ENCODE measurements at regions not wholly inside any gene's neighbourhood (a gene's known extent, or its start where the extent isn't known, plus 50 kb on each side); places are given as distances from the start of the nearest gene placed in this dataset.

DNA sequence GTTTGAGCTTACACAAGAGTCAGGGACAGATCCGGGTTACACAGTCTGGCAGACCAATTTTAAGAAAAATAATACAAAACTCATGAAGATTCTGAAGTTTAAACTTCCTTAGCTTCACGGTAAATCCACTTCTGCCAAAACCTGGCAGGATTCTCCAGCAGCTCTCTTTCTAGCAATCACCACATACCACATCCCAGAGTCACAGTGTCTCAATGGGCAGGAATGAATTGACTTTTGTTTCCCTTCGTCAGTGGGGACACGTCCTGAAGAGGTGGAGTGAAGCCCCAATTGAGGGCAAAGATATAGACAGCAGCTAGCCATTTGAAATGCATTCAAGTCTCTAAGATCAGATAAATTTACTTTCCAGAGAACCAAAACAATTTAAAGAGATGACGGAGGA is 117.1 kb upstream of the ARHGAP5 start:
- no peak for DNase-seq (ENCODE audit: low spot score)
- intact Hi-C loops (cut with DNase I) = no loop called here

DNA sequence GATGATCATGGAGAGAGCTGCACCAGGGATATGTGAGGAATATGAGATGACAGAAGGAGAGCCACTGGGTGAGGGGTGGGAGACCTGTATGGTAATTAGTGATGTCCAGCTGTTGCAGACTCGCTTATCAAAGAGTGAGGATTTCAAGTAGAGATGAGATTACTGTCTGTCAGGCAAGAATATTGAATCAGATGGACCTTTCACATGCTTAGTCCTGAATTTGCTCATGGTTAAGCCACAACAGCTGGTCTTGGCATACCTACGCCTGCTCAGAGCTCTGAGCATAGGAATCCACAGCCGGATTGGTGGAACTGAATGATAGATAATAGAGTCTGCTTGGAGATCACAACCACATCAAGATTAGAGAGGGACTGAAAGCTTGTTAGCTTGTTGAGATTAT is 115.2 kb upstream of the ARHGAP5 start:
- no peak for DNase-seq (ENCODE audit: low spot score)
- intact Hi-C loops (cut with DNase I) = no loop called here

DNA sequence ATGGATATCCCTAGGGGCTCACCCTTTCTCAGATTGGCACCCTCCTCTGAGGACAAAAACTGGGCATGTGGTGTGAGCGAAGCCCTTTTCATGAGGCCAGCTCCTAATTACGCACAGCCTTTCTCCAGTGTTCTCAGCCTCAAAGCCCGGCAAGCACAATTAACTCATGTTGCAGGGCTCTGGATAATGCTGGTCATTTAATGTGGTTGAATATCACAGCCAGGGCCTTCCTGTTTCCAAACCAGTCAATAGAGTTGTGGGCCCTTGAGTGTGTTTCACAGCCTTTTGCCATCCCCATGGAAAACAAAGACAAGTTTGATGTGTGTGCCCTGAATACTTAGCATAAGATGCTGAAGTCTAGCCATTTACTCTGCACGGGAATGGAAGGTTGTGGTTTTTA is 114.2 kb upstream of the ARHGAP5 start:
- DNase-seq (ENCODE audit: low spot score) = no peak
- intact Hi-C loops (cut with DNase I) = no loop called here

DNA sequence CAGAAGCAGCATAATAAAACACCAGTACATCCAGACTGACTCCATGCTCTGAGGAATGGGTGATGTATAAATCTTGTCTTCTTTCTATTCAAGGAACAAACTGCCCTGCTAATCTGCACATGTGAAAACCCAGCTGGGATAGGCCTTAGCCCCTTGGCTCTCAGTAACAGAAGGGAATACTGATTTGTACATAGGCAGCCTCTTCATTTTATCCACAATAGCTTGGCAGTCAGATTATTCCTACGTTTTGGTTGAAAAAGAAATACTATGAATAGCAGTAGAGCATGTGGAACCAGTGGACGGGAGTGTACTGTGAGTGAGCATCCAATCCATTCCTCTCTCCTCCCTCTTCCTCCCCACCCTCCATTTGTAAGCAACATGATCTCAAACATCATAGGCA is 113.5 kb upstream of the ARHGAP5 start:
- intact Hi-C loops (cut with DNase I) = no loop called here
- DNase-seq (ENCODE audit: low spot score) = no peak

DNA sequence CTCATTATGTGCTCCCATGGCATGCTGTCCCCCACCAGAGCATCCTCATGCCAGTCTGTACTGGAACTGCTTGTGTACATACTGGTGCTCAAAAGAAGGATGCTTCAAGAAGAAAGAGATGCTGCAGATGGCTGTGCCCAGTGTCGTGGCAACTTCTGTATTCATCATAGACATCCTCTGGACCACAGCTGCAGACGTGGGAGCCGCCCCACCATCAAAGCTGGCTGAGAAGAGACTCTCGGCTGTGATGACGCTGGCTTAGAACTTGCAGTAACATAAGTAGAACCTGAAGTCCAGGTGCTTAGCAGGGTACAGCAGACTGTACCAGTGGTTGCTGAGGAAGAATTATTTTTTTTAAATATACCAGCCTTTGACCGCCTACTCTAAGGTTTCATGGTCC is 112.6 kb upstream of the ARHGAP5 start:
- no peak for DNase-seq (ENCODE audit: low spot score)
- intact Hi-C loops (cut with DNase I) = no loop called here

DNA sequence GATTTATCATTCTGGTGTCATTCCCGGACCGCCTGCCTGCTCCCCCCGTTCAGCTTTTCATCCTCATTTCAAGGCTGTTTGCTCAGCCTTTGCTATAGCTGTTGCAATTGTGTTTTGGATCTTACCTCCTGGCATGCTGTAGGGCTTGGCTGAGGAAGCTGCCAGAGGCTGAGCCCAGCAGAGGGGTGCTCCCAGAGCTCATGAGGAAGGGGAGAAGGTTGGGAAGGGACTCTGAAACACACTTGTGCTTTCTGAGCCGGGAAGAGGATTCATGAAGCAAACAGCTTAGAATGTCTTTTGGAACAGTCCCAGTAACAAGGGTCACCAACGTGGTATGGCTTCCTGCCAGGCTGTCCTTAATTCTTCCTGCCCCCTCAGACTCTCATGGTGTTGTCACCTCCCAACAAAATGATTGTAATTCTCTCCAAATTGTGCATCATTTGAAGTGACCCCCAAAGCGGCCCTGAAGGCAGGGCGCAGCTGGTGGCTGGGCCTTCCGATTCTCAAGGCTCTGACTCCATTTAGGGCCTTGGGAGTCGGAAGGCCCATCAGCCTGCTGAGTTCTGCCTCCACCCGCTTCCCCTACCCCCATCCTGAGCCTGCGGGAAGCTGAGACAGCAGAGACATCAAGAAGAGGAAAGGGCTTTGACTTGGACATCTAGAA is 111.9 kb upstream of the ARHGAP5 start:
- DNase-seq (ENCODE audit: low spot score) = no peak

DNA sequence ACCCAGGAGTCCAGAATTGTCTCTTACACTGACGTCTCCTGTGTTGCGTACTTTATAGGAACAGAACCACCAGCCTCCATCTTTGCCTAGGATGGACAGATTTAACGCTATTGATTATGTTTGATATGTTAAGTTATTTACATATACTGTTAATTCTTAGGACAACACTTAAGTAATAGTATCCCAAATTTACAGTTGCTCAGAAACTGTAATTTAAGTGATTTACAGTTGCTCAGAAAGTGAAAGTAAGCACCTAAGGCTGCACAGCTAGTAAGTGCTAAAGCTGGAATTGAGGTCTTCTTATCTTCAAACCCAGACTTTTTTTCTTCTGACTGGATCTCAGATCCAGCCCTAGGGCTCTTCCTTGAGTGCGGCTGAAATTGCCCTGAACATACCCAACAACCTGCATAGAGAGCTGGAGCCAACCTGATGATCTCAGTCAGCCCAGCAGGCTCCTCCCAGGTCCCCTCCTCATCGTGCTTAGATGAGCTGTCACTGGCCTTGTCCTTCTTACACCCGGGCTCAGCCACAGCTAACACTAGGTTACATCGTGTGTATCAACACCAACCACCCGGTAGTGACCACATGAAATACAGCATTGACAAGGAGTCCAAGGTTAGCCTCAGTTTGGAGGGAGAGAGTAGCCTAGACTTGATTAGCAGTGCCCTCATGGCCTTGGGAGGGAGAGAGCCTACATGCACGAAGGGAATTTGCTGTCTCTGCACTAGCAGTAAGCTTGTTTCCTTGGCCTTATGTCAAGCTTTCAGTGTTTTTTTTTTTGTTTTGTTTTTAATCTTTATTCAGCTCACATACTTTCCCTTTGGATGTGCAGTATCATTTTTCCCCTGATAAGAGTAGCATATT is 111.1 kb upstream of the ARHGAP5 start:
- DNase-seq (ENCODE audit: low spot score) = no peak
- intact Hi-C loops (cut with DNase I) = no loop called here

More for the DNA sequence above, 111.9 kb upstream of the ARHGAP5 start:
- intact Hi-C loops (cut with DNase I) = no loop called here

DNA sequence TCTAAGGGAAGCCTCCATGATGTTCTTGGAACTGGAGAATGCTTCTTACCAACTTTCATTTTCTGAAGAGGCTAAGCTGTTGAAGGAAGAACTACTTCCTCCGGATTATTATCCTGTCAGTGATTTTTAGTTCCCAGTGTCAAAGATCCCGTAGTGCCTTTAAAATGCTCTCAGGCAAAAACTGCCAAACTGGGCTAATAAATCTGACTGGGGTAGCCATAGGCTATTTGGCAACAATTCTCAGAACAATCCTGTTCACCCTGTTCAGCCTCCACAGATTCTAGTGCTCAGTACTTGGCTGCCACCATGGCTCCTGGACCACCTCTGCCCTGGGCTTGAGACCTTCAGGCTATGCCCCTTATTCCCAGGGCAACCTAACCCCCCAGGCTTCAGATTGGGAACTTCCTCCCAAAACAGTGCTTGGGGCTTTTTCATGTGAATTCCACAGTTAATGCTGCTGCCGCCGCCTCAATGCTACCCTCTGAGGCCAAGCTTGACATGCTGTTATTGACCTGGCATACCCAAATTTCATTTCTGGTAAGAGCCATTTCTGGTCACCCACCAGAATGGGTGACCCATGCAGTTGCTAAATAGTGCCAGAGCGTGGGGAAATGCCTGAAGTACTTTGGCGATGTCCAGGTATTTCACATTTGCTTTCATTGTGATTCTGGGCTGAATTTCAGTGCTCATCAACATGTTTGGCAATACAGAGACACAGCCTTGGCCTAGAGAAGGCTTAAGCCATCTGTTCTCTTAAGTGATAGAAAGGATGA is 110.0 kb upstream of the ARHGAP5 start:
- DNase-seq (ENCODE audit: low spot score) = no peak
- intact Hi-C loops (cut with DNase I) = no loop called here

DNA sequence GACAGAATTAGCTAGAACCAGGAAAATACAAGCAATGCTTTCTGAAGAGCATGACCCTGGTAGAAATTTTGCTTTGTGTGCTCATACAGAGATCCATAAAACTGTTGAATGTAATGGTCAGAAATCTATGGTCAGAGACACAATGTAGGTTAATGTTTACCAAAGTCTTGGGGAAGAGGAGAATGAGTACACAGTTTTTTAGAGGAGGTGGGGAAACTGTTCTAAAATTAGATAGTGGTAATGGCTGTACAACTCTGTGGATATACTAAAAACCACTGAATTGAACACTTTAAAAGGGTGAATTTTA is 109.5 kb upstream of the ARHGAP5 start:
- DNase-seq (ENCODE audit: low spot score) = no peak
- intact Hi-C loops (cut with DNase I) = no loop called here

DNA sequence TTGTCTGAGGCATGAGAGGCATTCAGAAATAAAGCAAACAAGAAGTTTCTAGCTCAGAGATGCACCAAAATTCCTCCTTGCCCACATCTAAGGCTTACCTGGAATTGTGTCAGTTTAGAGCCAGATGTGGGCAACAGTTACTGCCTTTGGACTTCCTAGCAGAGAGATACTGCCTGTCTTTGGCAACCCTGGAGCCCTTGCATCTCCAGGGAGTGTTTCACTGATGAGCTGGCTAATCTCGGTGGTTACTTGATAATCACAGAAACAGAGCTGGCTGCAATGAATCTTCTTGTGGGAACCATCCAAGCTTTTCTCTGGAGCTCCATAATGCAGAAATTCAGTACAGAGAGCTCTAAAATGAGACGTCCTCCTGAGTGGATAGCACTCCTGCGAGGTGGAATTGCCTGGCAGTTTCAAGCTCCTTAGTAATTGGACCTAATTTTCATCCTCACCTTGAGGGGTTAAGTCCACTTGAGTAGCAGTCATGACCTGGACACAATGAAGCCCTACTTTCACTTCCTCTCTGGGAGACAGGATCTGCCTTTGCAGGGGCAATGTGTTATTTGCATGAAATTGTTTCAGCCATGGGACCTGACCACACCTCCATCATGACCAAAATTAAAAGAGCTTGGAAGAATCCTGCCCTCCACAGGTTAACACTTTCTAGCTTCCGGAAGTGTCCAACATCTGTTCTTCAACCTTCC is 108.8 kb upstream of the ARHGAP5 start:
- intact Hi-C loops (cut with DNase I) = no loop called here
- no peak for DNase-seq (ENCODE audit: low spot score)

DNA sequence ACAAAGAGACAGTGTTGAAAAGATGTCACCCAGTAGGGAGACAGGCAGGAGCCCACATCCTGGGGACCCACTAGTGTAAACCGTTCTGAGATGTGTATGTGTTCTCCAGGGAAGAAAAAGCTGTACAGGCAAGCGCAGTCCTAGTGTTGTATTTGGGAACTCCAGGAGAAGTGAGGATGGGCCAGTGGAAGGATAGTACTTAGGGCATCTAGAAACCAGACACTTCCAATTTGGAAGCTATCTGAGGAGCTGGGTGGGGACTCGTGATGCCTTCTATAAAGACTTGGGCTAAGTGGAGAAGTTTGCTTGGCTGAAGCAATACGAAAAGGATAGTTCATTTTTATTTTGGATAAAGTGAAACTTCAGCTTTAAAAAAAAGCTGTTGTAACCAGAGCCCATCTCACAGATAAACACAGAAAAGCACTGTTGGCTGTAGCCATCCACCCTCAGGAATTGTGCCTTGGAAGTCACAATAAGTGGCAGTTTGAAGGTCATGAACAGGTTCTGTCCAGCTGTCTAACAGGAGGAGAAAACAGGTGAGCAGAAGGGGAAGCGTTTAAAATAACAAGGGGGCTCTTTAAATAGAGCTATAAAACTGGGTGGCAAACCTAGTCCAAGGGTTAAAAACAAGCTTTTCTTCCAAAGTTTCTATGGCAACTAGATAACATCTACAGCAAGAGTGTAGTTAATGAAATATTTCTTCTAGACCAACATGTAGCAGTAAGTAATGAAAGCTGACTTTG is 108.0 kb upstream of the ARHGAP5 start:
- intact Hi-C loops (cut with DNase I) = no loop called here
- no peak for DNase-seq (ENCODE audit: low spot score)

DNA sequence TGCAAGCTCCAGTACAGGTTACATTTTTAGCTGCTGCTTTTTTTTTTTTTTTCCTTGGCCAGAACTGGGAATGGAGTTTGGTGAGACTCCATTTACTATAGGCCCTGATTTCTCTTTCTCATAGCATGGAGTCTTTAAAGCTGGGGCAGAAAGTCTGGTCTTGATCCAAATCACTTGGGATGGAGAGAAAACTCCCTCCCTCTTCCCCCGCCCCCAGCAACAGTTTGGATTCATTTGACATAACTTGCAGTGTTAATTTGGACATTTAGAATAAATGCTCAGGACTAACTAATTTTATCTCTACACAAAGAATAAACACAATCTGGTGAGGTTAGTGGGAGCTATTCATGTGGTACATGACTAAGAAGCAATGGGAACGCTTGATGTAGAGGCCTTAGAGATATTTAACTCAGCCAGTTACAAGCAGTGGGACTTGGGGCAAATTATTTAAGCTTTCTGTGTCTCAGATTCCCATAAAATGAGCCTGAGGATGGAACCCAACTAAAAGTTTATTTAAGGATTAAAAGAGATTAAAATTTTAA is 107.3 kb upstream of the ARHGAP5 start:
- intact Hi-C loops (cut with DNase I) = no loop called here
- no peak for DNase-seq (ENCODE audit: low spot score)

DNA sequence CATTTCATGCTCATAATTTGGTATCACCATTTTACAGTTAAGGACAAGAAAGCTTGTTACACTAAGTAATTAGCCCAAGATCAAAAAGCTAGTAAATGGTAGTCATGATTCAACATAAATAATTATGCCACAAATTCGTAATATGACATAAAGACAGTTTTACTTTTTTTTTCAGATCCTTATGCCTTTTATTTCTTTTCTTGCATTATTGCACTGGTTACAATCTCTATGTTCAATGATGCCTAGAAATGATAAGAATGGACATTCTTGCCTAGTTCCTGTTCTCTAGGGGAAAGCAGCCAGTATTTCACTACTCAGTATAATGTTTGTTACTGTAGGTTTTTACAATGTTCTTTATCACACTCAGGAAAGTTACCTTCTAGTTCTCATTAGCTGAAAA is 106.4 kb upstream of the ARHGAP5 start:
- intact Hi-C loops (cut with DNase I) = no loop called here
- DNase-seq (ENCODE audit: low spot score) = no peak

DNA sequence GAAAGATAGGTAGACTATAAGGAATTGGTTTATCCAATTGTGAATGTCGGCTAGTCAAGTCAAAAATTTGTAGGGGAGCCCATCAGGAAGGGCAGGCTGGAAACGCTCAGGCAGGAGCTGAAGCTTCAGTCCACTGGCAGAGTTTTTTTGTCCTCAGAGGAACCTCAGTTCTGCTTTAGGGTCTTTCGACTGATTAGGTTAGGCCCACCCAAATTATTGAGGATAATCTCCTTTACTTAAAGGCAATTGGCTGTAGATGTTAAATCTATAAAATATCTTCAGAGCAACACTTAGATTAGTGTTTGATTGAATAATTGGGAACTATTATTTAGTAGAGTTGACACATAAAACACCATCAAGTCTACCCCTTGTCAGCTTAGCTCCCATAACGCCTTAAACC is 105.5 kb upstream of the ARHGAP5 start:
- no peak for DNase-seq (ENCODE audit: low spot score)
- intact Hi-C loops (cut with DNase I) = no loop called here

DNA sequence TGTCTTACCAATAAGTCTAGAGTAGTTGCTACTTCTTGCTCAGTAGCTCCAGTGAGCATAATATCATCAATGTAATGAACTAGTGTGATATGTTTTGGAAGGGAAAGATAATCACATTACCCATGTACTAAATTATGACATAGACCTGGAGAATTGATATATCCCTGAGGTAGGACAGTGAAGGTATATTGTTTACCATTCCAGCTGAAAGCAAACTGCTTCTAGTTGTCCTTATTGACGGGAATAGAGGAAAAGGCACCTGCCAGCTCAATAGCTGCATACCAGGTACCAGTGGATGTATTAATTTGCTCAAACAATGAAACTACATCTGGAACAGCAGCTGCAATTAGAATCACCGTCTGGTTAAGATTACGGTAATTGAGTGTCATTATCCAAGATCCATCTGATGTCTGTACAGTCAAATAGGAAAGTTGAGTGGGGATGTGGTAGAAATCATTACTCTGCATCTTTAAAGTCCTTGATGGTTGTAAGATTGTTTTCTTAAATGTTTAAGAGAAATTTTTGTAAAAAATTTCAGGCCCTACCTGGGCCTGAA is 100.0 kb upstream of the ARHGAP5 start:
- DNase-seq (ENCODE audit: low spot score) = no peak
- intact Hi-C loops (cut with DNase I) = no loop called here

DNA sequence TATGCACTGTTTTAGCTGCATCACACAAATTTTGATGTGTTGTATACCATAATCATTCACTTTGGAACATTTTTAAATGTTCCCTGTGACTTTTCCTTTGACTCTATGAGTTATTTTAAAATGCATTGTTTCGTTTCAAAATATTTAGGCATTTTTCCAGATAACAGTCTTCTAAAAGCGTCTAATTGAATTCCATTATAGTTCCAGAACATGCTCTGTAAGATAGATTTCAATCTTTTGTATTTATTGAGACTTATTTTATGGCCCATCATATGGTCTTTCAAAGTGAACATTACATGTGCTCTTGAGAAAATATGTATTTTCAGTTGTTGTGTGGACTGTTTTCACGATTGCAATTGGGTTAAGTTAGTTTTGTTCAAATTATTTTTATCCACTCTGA is 98.7 kb upstream of the ARHGAP5 start:
- DNase-seq (ENCODE audit: low spot score) = no peak
- intact Hi-C loops (cut with DNase I) = no loop called here

DNA sequence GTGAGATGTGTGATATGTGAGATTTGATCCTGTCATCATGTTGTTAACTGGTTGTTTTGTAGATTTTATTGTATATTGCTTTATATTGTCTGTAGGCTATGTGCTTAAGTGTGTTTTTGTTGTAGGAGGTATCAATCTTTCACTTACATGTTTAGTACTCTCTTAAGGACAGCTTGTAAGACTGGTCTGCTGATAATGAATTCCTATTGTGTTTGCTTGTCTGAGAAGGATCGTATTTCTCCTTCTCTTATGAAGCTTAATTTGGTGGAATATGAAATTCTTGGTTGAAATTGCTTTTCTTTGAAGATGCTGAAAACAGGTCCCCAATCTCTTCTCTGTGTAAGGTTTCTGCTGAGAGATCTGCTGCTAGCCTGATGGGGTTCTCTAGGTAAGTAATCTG is 94.5 kb upstream of the ARHGAP5 start:
- intact Hi-C loops (cut with DNase I) = loop anchor here in 1 of 2 donors (10.0 kb wide), 1 partner anchor 48 kb away; no protein-coding TSS in a partner anchor
- no peak for DNase-seq (ENCODE audit: low spot score)

DNA sequence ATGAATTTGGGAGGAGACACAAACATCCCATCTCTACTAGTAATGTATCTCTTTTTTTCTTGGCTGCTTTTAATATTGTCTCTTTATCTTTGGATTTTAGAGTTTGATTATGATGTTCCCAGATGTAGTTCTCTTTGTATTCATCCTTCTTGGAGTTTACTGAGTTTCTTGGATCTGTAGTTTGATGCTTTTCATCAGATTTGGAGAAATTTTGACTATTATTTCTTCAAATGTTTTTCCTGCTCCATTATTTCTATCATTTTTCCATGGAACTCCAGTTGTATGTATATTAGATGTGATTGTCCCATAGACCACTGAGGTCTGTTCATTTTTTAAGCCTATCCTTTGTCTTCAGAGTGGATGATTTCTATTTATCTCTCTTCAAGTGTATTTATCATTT is 90.7 kb upstream of the ARHGAP5 start:
- no peak for DNase-seq (ENCODE audit: low spot score)
- intact Hi-C loops (cut with DNase I) = loop anchor here in 1 of 2 donors (10.0 kb wide), 1 partner anchor 52 kb away; no protein-coding TSS in a partner anchor

Measured in posterior vena cava (tissue), 2 donors.